COLO668 (cell line): ENCODE measurements at regions not wholly inside any gene's neighbourhood (a gene's known extent, or its start where the extent isn't known, plus 50 kb on each side); places are given as distances from the start of the nearest gene placed in this dataset.
"Not testable (repeated sequence)": the region's sequence is repeated elsewhere in the genome, so short reads cannot be mapped to it uniquely, and the experiment has no call there.

Experiments
- DNase-seq: peaks from one replicate; lab custom pipeline; 2025; ENCODE audit not compliant: unreplicated experiment; lab: John Stamatoyannopoulos, UW

- DNase-seq = no peak
Measured at GRCh38 chr7:104956753-104957450, 57.1 kb upstream of the KMT2E start.

DNA sequence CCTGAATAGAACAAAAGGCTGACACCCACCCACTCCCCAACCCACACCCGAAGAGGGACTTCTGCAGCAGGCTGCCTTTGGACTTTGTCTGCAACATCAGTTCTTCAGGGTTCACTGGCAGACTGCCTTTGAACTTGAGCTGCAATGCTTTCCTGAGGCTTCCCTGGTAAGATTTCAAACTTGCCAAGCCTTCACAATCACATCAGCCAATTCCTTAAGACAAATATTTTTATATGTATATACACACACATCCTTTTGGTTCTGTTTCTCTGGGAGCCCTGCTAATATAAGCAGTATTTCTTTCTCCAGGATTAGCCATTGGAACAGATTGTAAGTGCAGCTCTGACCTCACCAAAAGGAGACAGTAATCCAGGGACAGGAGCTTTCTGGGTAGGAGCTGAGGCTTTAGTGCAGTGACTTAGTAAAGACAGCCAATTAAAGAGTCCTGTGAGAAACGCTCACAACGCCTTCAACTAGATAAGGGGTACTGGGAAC is 55.6 kb upstream of the KMT2E start:
- DNase-seq = no peak

DNA sequence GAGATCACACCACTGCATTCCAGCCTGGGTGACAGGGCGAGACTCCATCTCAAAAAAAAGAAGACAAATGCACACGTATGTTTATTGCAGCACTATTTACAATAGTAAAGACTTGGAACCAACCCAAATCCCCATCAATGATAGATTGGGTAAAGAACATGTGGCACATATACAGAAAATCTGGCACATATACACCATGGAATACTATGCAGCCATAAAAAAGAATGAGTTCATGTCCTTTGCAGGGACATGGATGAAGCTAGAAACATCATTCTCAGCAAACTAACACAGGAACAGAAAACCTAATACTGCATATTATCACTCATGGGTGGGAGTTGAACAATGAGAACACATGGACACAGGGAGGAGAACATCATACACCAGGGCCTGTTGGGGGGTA is 54.5 kb upstream of the KMT2E start:
- DNase-seq = not testable (repeated sequence)

- DNase-seq = no peak
Measured at GRCh38 chr7:104960741-104961448, 53.1 kb upstream of the KMT2E start.

DNA sequence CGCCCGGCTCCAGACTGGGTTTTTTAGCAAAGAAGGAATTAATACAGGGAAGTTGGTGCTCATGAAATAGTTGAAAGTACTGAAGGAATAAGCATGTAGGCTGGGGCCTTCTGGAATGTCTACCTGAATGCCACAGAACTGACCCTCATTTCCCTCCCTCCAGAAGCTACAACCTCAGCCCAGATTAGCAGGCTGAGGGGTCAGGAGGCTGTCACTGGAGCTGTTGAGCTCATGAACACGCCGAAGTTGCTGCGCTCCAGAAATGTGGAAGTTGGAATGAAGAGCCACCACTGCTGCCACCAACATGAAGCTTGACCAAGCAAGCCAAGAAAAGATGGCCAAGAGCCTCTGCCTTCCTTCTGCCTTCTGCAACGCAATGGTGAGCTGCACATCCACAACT is 52.2 kb upstream of the KMT2E start:
- no peak for DNase-seq

DNA sequence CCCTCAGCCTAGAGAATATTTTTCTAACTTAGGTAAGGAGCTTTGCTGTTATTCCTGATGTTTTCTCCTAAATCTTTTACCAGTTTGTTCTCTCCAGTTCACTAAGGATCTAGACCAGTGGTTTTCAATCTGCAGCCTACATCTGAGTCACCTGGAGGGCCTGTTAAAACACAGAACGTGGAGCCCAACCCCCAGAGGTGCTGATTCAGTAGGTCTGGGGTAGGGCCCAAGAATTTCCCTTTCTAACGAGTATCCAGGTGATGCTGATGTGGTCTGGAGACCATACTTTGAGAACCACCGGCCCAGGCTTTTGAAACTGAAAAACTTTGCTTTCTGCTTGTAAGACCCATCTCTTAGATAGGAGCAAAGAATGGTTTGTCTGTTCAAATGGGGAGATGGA is 51.2 kb upstream of the KMT2E start:
- DNase-seq = no peak

DNA sequence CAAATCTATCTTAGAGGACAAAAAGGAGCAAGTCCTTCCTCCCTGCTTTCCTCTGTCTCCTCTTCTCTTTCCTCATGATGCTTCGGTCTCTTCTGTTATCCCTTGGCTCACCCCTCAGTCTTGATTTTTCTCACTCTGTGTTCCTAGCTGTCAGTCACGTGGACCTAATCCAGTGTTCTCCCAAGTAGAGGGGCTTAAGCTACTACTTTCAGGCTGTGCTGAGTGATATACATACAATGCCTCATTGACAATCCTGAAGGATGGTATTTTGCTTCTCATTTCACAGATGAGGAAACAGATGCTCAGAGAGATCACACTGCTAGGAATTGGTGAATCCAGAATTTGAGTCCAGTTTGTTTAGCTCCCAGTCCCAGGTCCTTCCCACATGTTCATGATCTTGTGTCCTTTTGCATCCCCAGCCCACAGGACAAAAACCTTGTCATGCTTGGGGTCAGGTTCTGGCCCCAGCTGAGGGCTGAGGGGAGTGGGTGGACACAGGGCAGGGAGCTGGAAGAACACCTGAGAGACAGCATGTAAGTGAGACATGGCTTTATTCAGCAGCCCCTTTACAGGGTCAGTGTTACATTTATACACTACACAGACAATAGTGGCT is 50.5 kb upstream of the KMT2E start:
- no peak for DNase-seq

DNA sequence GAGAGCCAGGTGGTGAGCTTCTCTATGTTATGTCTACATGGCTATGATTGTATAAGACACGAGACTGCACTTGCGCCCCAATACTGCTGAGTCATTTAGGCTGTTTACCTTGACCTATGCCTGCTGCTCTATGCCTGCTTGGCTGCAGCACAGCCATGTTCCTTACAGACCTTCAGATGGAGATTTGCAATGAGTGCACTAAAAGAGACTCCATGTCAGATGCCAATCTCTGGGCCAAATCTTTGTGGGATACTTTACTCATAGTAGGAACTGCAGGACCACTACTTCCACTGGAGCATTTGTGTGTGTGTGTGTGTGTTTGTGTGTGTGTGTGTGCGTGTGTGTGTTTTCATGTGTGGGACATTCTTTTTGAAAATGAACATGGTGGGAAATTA is 50.0 kb upstream of the KMT2E start:
- DNase-seq = peak; percentile 13
